ENCODE measurements at regions not wholly inside any gene's neighbourhood (a gene's known extent, or its start where the extent isn't known, plus 50 kb on each side); places are given as distances from the start of the nearest gene placed in this dataset.

- ATAC-seq, result no peak
- no peak for DNase-seq (ENCODE audit: low spot score)
Observed at GRCh38 chr16:47806309-47806847, 345.2 kb downstream of the PHKB start.

DNA sequence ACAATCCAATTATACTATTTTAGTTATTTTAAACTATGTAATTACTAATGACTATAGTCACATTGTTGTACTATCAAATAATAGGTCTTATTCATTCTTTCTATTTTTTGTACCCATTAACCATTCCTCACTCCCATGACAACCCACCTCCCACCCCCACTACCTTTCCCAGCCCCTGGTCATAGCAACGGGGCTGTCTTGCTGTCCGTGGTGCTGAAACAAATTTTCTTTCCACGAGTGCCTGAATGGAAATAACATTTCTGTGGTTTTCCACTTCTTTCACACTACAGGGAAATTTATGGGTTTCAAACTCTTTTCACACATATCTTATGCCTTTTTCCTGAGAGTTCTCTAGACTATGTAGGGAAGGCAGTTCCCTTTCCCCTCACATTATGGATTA lies 326.6 kb downstream of the PHKB start:
- DNase-seq (ENCODE audit: low spot score), result no peak
- ATAC-seq, result no peak

DNA sequence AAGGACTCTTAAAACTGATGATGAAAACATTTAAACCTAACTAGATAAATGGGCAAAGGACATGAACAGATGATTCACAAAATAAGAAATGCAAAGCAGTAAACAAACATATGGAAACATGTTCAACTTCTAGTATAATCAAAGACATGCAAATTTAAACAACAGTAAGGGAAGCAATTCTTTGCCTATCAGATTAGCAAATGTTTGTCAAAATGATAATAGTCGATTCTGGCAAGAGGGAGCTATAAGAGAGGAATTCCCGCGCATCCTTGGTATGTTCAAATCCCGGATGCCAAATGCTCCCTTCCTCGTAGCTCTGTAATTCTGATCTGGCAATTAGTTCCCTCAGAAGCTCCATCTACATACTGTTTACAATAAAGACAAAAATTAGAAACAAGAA lies 320.5 kb downstream of the PHKB start:
- ATAC-seq, result no peak

GRCh38 chr16:47780213-47780875 lies 319.2 kb downstream of the PHKB start:
- DNase-seq (ENCODE audit: low spot score) (no peak), ATAC-seq (no peak)

More for the DNA sequence above, 320.5 kb downstream of the PHKB start:
- DNase-seq (ENCODE audit: low spot score), result no peak

DNA sequence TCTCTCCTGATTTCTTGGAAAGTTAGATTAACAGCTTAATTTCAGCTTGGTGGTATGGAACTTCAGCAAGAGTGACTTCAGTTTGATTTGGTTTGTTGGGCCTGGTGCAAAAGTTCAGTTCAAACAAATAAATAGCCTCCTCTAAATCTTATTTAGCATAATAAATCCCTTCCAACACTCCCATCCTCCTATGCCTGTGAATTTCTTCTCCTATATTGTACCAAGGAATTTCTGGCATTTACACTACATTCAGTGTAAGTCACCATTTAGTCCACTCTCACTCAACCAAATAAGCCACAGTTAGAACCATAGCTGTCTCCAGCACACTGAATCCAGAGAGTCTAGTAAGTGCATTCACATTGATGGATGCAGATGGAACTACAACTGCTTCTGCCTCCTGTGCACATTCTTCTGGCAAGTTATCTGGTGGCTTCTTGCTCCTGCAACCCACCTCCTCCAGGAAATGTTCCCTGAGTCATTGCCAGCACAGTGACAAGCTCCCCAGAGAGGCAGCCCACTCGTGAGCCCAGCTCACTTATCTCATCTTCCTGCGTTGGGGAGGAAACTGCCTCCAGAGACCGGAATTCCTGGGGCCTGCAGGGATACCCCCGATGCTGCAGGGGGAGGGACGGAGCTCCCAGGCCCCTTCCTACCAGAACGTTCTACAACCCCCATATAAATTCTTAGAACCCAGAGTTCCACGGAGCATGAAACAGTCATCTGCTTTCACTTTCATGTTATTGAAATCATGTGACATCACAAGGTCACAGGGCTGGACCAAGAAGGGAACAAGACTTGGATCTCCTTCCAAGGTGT lies 318.3 kb downstream of the PHKB start:
- ATAC-seq, result peak; percentile 46
- DNase-seq (ENCODE audit: low spot score), result no peak

GRCh38 chr16:47778106-47778801 lies 317.1 kb downstream of the PHKB start:
- no peak for DNase-seq (ENCODE audit: low spot score)
- no peak for ATAC-seq

DNA sequence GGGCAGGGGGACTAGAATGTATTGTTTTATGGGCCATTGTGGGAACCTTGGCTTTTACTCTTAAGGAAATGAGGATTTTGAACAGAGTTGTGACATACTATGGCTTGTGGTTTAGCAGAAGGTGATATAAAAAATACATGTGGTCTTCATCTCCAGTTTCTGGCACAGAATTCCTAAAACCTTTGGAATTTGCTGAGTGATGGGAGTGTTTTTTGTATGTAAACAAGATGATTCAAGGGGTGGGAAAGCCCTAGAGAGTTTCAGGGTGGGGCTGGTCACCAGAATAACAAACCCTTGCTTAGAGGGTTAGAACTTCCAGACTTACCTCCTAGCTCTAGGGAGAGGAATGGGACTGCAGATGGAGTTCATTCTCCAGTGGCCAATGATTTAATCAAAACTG lies 316.1 kb downstream of the PHKB start:
- ATAC-seq, result no peak
- no peak for DNase-seq (ENCODE audit: low spot score)

GRCh38 chr16:47774661-47775060 lies 313.5 kb downstream of the PHKB start:
- ATAC-seq, result no peak
- no peak for DNase-seq (ENCODE audit: low spot score)

- DNase-seq (ENCODE audit: low spot score) (no peak), ATAC-seq (no peak)
Observed at GRCh38 chr16:47753659-47754058, 292.5 kb downstream of the PHKB start.

All from left lobe of liver (tissue), 2 donors.